ENCODE measurements at regions not wholly inside any gene's neighbourhood (a gene's known extent, or its start where the extent isn't known, plus 50 kb on each side); places are given as distances from the start of the nearest gene placed in this dataset.

- DNase-seq (ENCODE audit: low read depth) = no peak
- H3K4me3 ChIP-seq (ENCODE audit: low read depth, low read length) = no peak overlapping the region
- TF ChIP-seq CTCF (IDR thresholded peaks at IDR 0.05; ENCODE audit: insufficient read depth, low read length) = no peak
Observed at GRCh38 chr5:29882036-29882435, 1311.5 kb upstream of the CDH6 start.

DNA sequence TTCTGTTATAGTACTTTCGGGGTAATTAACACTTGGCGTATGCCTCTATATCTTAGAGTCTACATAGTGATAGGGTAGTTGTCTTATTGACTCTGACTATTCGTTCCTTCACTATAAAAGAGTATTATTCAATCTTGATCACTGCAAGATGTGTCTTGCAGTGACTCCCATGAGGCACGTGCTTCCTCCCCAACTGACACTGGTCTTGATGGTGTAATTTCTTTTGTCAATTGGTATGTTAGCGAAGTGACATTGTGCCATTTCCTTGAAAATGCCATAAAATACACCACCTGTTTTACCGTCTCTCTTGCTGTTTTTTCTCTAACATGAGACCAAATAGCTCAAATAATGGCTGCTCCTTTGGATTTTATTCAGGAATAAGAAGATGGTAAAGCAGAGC, 1314.1 kb upstream of the CDH6 start:
- no peak for DNase-seq (ENCODE audit: low read depth)
- H3K4me3 ChIP-seq (ENCODE audit: low read depth, low read length) = no peak overlapping the region
- TF ChIP-seq CTCF (IDR thresholded peaks at IDR 0.05; ENCODE audit: insufficient read depth, low read length) = no peak

DNA sequence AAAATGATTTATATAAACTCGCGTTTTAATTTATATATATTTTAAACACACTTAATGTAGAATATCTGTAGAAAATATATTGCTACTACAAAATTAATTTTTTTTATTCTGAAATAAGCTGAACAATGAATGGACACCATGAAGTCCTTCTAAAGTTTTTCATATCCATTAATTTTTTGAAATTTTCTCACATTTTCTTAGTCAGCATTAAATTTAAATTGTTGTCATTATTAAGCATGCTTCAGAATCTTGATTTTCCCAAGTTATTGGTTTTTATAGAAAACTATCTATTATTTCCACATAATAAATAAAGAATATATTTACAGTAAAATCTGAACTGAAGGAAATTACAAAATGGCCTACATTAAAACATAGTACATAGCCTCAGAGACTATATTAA, 1314.9 kb upstream of the CDH6 start:
- no peak for DNase-seq (ENCODE audit: low read depth)
- TF ChIP-seq CTCF (IDR thresholded peaks at IDR 0.05; ENCODE audit: insufficient read depth, low read length) = no peak
- no peak overlapping the region for H3K4me3 ChIP-seq (ENCODE audit: low read depth, low read length)

- TF ChIP-seq CTCF (IDR thresholded peaks at IDR 0.05; ENCODE audit: insufficient read depth, low read length) = no peak
- H3K4me3 ChIP-seq (ENCODE audit: low read depth, low read length) = no peak overlapping the region
- DNase-seq (ENCODE audit: low read depth) = no peak
Observed at GRCh38 chr5:29867155-29867554, 1326.3 kb upstream of the CDH6 start.

DNA sequence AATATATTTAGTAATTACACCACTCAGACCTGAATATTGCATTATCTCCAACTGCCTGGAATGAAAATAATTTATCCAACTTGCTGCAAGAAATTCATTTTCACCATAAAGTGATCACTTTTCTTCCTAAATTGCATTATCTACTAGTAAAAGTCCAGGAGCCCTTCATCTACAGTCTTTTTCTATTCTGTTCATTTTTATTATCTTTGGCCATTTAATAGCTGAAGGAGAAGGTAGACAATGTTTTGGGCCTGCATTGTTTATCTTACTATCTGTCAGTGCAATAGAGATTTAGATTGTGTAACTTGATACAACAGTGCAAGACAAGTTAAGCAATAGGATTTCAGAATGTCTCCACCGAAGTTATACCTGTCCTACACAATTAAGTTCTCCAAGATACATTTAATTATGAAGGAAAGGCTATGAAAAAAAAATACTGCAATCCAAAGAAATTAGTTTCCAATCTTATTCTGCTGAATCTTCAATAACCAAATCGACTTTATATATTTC, 1339.7 kb upstream of the CDH6 start:
- no peak for DNase-seq (ENCODE audit: low read depth)
- no peak overlapping the region for H3K4me3 ChIP-seq (ENCODE audit: low read depth, low read length)
- no peak for TF ChIP-seq CTCF (IDR thresholded peaks at IDR 0.05; ENCODE audit: insufficient read depth, low read length)

DNA sequence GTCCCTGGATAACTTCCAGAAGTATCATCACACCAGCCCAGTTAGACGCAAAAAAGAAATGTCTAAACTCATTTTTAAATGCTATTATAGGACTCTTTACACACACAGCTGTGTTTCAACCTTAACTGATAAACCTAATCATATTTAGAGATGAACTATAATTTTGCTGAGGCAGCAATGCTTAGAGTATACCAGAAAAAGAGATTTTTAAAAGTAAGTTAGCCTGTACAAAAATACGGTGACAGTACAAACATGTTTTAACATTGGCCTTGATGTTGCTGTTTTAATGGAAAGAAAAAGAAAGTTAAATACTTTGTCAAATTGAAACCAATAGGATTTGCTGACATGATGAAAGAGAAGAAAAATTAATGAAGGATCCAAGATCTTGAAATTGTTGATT, 1341.2 kb upstream of the CDH6 start:
- TF ChIP-seq CTCF (IDR thresholded peaks at IDR 0.05; ENCODE audit: insufficient read depth, low read length) = no peak

GRCh38 chr5:29845206-29845605, 1348.3 kb upstream of the CDH6 start:
- no peak for DNase-seq (ENCODE audit: low read depth)
- H3K4me3 ChIP-seq (ENCODE audit: low read depth, low read length) = no peak overlapping the region
- no peak for TF ChIP-seq CTCF (IDR thresholded peaks at IDR 0.05; ENCODE audit: insufficient read depth, low read length)

More for the DNA sequence above, 1341.2 kb upstream of the CDH6 start:
- DNase-seq (ENCODE audit: low read depth) = no peak
- H3K4me3 ChIP-seq (ENCODE audit: low read depth, low read length) = no peak overlapping the region
